WERI-Rb-1 (cell line): ENCODE measurements at regions not wholly inside any gene's neighbourhood (a gene's known extent, or its start where the extent isn't known, plus 50 kb on each side); places are given as distances from the start of the nearest gene placed in this dataset.

Source experiments
- DNase-seq: peaks from one replicate; pipeline ENCODE4 v3.0.0-alpha.2; 2020
- H3K27ac ChIP-seq: fragments of 250-450 bp; sonication (Bioruptor Pico); 2 replicates; pipeline ENCODE4 v1.5.1; 2020; ENCODE audit warnings: mild to moderate bottlenecking, moderate library complexity
- H3K27me3 ChIP-seq: fragments of 250-450 bp; sonication (Bioruptor Pico); 2 replicates; pipeline ENCODE4 v1.5.1; 2021; ENCODE audit warnings: mild to moderate bottlenecking, low read depth, moderate library complexity; ENCODE audit not compliant: insufficient read depth, severe bottlenecking
- H3K36me3 ChIP-seq: fragments of 250-450 bp; sonication (Bioruptor Pico); 2 replicates; pipeline ENCODE4 v1.5.1; 2020; ENCODE audit warnings: mild to moderate bottlenecking, moderate library complexity
- H3K4me3 ChIP-seq: 2 replicates; pipeline ENCODE4 v1.5.1; 2011; ENCODE audit warnings: low read depth, mild to moderate bottlenecking, control low read depth, low read length
- H3K9me3 ChIP-seq: fragments of 250-450 bp; sonication (Bioruptor Pico); 2 replicates; pipeline ENCODE4 v1.5.1; 2021; ENCODE audit warnings: mild to moderate bottlenecking, moderate library complexity; ENCODE audit not compliant: severe bottlenecking
- CTCF ChIP-seq: IDR thresholded peaks from 2 replicates; pipeline ENCODE4 v1.5.1; 2011; ENCODE audit warnings: low read depth, mild to moderate bottlenecking, control low read depth, inconsistent platforms, low read length

- Histone ChIP-seq H3K9me3 (no peaks in the 10 kb centered on the region), H3K27ac (no peak overlapping the region), H3K27me3 (no peaks in the 10 kb centered on the region), H3K4me3 (no peak overlapping the region), H3K36me3 (no peaks in the 10 kb centered on the region)
- DNase-seq: no peak
- TF ChIP-seq CTCF: no peak
Measured at GRCh38 chr14:56056031-56056430, 62.2 kb upstream of the PELI2 start.

GRCh38 chr14:56057071-56057741 lies 61.0 kb upstream of the PELI2 start:
- no peaks in the 10 kb centered on the region for H3K27me3 ChIP-seq
- no peaks in the 10 kb centered on the region for H3K36me3 ChIP-seq
- no peak overlapping the region for H3K4me3 ChIP-seq
- no peak for DNase-seq
- no peaks in the 10 kb centered on the region for H3K9me3 ChIP-seq
- no peak for TF ChIP-seq CTCF
- no peak overlapping the region for H3K27ac ChIP-seq

- H3K27me3 ChIP-seq: no peaks in the 10 kb centered on the region
- DNase-seq: no peak
- H3K27ac ChIP-seq: no peak overlapping the region
- no peaks in the 10 kb centered on the region for H3K9me3 ChIP-seq
- no peaks in the 10 kb centered on the region for H3K36me3 ChIP-seq
- H3K4me3 ChIP-seq: no peak overlapping the region
- TF ChIP-seq CTCF: no peak
Measured at GRCh38 chr14:56057767-56058166, 60.4 kb upstream of the PELI2 start.

- Histone ChIP-seq H3K36me3 (no peaks in the 10 kb centered on the region), H3K27ac (no peak overlapping the region), H3K9me3 (no peaks in the 10 kb centered on the region), H3K4me3 (no peak overlapping the region), H3K27me3 (no peaks in the 10 kb centered on the region)
- no peak for TF ChIP-seq CTCF
- DNase-seq: no peak
Measured at GRCh38 chr14:56059054-56059453, 59.2 kb upstream of the PELI2 start.

- Histone ChIP-seq H3K27ac (no peak overlapping the region), H3K4me3 (no peak overlapping the region), H3K9me3 (no peaks in the 10 kb centered on the region), H3K27me3 (no peaks in the 10 kb centered on the region), H3K36me3 (no peaks in the 10 kb centered on the region)
- DNase-seq: no peak
- TF ChIP-seq CTCF: no peak
Measured at GRCh38 chr14:56061051-56061450, 57.2 kb upstream of the PELI2 start.

- Histone ChIP-seq H3K4me3 (no peak overlapping the region), H3K36me3 (no peaks in the 10 kb centered on the region), H3K27ac (no peak overlapping the region), H3K9me3 (no peaks in the 10 kb centered on the region), H3K27me3 (no peaks in the 10 kb centered on the region)
- no peak for TF ChIP-seq CTCF
- no peak for DNase-seq
Measured at GRCh38 chr14:56063131-56063530, 55.1 kb upstream of the PELI2 start.
